NCI-H2196 (cell line): ENCODE measurements at regions not wholly inside any gene's neighbourhood (a gene's known extent, or its start where the extent isn't known, plus 50 kb on each side); places are given as distances from the start of the nearest gene placed in this dataset.
"Not testable (repeated sequence)": the region's sequence is repeated elsewhere in the genome, so short reads cannot be mapped to it uniquely, and the experiment has no call there.

ENCODE experiments used
- DNase-seq: peaks from one replicate; lab custom pipeline; 2025; ENCODE audit not compliant: unreplicated experiment; lab: John Stamatoyannopoulos, UW

DNA sequence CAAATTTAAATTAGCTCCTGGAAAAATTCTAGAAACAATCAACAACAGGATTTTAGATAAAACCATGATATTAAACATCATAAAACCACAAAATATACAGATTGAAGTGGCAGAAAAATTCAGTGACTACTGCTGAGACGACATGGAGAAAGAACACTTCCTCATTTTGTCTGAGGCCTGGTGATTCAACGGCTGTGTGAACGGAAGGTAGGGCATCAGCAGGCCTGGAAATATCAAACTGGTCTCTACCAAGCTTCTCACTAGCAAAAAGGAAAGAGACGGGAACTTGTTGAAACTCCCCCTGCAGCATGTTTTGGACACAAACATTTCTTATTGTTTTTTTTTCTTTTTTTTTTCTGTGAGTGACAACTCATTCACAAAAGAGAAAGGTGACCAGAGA, 58.0 kb upstream of the AHI1 start:
- no peak for DNase-seq

GRCh38 chr6:135557582-135557981, 60.0 kb upstream of the AHI1 start:
- DNase-seq: no peak

- not testable (repeated sequence) for DNase-seq
These were observed 68.1 kb upstream of the AHI1 start for GRCh38 chr6:135565605-135566004.

DNA sequence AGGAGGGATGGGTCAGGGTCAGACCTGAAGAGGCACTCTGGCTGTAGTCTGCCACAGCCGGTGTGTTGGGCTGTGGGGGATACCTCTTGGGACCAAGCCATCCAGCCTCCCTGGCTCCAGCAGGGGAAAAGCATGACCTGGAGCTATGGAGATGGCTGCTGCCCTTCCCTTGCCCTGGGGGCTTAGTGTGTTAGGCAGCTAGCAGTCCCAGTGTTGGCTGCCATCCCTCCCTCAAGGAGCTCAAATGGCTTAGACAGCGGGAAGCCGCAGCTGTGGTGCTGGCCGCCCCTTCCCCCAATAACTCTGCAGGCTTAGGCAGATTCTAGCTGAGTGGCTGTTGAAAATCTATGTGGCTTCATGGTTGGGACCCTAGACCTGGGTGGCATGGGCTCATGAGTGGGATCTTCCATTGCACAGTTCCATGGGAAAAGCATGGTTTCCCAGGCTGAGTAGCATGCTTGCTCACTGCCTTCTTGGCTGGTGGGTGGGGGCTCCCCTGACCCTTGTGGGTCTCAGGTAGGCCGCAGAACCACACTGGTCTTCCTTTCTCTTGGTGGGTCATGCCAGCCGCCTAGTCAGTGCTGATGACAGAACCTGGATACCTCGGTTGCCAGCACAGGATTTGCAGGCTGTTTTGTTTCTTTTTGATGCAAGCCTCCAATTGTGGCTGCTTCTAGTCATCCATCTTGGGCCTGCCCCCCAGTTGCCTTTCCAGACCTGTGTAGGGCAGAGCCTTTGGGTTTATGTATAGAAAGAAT, 69.0 kb upstream of the AHI1 start:
- no peak for DNase-seq

- DNase-seq: no peak
These were observed 70.0 kb upstream of the AHI1 start for GRCh38 chr6:135567375-135568083.

- no peak for DNase-seq
These were observed 70.8 kb upstream of the AHI1 start for GRCh38 chr6:135568379-135568778.

DNA sequence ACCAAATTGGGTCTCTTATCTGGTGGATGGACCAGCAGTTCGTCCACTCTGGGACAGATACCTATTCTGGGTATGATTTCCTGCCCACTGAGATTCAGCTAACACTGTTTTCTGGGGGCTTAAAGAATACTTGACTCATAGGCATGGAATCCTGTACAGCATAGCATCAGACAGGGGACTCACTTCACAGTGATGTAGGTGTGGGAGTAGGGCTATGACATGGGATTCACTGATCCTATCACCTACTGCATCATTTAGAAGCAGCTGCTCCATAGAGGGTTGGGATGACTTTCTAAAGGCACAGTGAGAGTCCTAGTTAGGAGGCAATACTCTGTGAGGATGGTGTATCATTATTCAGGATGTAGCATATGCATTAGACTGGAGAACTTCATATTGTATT, 74.5 kb upstream of the AHI1 start:
- no peak for DNase-seq

- no peak for DNase-seq
These were observed 78.1 kb upstream of the AHI1 start for GRCh38 chr6:135575629-135576028.

DNA sequence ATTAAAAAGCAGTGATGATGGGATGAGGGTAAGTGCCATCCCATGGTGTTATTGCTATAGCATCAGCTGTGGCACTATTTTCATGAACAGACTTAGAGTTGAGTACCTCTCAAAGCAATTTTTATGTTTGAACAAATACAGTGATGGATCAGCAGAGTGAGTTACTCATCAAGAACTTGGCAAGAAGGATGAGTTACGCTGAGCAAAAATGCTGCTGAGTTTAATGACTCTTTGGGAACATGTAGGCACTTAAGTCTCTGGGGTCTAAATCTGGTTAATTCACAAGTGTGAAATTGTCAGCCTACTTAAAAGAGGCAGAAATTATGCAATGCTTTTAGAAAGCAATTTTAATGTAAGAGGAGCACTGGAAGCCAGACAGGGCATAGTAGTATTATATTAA, 78.5 kb upstream of the AHI1 start:
- DNase-seq: no peak

DNA sequence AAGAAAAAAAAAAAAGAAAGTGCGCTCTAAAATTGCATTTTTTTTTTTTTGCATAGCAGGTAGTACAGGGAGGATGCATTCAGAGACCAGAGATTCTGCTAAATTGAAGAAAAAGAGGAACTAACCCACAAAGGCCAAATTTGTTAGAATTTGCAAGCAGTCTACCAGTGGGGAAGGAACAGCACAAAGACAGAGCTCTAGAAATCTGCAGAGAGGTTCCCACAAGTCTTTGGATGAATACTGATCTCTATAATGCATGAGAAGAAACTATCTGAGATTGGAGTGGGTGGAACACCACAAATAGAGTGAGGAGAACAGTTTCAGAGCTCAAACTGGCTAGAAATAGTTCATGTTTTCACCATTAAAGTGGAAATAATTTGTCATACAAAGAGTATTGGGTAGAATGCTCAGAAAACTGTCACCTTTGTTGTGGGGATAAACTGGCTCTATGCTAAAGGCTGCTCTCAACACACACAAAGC, 79.6 kb upstream of the AHI1 start:
- DNase-seq: no peak

- no peak for DNase-seq
These were observed 81.4 kb upstream of the AHI1 start for GRCh38 chr6:135578976-135579375.

DNA sequence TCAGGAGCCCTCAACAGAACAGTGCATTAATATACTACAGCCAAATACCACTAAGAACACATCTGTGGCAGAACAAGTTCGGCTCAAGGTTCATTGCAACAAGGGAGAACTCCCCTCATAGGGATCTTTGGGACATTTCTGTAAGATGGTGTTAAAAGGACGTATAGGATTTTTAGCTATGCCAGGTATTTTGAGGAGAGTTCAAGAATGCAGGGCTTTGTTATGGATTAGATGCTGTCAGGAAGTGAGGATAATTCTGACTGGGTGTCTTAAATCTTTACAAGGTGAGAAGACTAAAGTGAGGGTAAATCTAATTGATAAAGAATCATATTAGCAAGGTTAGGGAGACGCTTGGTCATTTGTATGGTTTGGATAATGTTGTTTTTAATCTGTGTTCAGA, 83.7 kb upstream of the AHI1 start:
- no peak for DNase-seq

- no peak for DNase-seq
These were observed 85.8 kb upstream of the AHI1 start for GRCh38 chr6:135583256-135583761.

DNA sequence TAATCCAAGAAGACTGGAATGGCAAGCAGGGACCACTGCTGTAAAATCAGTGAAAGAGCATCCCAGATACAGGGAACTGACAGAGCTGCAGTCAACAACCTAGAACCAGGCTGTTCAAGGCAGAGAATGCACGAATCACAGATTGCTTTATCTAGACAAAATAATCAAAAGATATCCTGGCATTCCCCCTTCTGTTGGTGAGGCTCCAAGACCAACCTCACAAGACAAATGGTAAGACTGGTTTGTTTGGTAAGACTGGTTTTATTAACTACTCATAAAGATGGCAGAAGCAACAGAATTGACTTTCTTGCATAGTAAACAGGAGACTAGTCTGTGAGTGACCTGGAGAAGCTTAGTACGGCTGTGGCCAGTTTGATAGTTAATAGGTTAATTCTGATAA, 88.8 kb upstream of the AHI1 start:
- DNase-seq: no peak

DNA sequence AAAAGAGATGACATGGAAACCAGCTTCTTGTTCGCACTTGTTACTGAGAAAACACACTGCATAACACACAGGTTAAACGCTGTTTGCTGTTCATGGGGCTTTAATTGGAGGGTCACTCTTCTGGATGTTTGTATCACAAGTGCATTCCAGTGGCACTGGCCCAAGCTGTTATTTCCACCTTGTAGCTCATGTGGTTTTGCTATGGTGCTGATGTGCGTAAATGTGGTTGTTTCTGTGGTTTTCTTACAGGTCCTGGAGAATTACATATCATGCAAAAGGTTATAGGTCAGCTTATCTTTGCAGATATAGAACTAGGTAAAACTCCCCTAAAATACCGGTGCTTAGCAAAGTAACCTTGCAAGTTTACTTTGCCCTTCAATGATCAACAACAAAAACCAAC, 89.3 kb upstream of the AHI1 start:
- no peak for DNase-seq

GRCh38 chr6:135592276-135592675, 94.7 kb upstream of the AHI1 start:
- DNase-seq: no peak

DNA sequence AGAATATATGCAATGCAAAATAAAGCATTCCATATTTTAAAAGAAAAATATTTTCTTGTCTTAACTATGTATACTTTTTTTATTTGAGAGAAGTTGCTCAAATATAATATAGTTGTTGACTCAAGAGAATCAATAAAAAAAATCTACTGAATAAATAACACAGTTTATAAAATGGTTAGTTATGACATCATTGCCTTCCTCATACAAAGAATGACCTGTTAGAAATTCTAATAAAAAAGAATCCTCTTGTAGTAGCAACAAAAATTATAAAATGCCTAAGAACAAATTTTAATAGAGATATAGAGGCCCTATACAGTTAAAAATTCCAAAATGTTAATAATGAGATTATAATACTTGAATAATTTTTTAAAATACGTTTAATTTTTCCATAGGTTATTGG, 96.5 kb upstream of the AHI1 start:
- no peak for DNase-seq

- peak; percentile 27 for DNase-seq
These were observed 102.7 kb upstream of the AHI1 start for GRCh38 chr6:135600086-135600702.

- no peak for DNase-seq
These were observed 103.4 kb upstream of the AHI1 start for GRCh38 chr6:135600931-135601330.

DNA sequence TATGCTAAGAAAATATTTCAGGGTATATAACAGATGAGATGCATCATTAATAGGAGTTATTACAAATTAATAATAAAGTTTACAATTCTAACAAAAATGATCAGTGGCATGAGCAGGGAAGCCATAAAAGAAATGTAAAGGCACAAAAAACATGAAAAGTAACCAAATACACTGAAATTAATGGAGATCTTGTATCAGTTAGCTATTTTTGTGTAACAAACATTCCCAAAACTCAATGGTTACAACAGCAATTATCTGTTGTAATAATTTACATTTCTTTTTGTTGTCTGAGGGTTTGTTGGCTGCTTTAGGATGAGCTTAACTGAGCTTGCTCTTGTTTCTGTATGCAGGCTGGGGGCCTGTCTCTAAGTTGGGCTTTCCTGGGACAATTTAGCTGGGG, 104.3 kb upstream of the AHI1 start:
- DNase-seq: no peak

DNA sequence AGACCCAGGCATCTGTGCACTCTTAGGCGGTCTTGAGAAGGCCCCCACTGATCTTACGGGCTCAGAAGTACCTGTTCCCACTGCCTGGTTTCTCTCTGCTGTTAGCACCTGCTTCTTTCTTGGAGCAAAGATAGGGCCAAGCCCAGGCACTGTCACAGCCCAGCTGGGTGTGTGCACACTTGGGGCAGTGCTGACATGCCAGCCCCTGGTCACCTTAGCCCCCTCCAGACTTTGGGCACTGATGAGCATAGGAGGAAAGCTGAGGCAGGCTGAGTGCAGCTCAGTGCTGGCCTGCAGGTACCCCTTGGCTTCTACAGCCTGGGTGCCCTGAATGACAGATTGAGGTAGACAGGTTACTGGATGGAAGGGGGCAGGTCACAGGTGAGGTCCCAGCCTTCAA, 105.7 kb upstream of the AHI1 start:
- no peak for DNase-seq
